Transverse colon (tissue), 4 donors: ENCODE measurements at regions not wholly inside any gene's neighbourhood (a gene's known extent, or its start where the extent isn't known, plus 50 kb on each side); places are given as distances from the start of the nearest gene placed in this dataset.

Source experiments
- DNase-seq: peaks from one replicate; pipeline ENCODE4 v3.0.0-alpha.2; 2019
- H3K27ac ChIP-seq, 4 donors: fragments of 200-600 bp; sonication (generic); 2 replicates each; pipeline ENCODE4 v1.5.1; 2016 to 2018; ENCODE audit warnings: inconsistent platforms in 4 of 4
- H3K27me3 ChIP-seq: fragments of 200-600 bp; sonication (generic); 2 replicates; pipeline ENCODE4 v1.5.1; 2017; ENCODE audit warnings: inconsistent platforms
- H3K36me3 ChIP-seq, 4 donors: fragments of 200-600 bp; sonication (generic); 2 replicates each; pipeline ENCODE4 v1.5.1; 2017 to 2019; ENCODE audit warnings: inconsistent platforms in 4 of 4
- H3K4me1 ChIP-seq, 4 donors: fragments of 200-600 bp; sonication (generic); 2 replicates each; pipeline ENCODE4 v1.5.1; 2017 to 2020; ENCODE audit warnings: inconsistent platforms in 4 of 4
- H3K4me3 ChIP-seq, 4 donors: fragments of 200-600 bp; sonication (generic); 1 replicate in 1 of 4; 2 replicates in 3 of 4; pipeline versions ENCODE4 v1.5.1 to v1.6.1; 2017 to 2019; ENCODE audit warnings: inconsistent platforms in 4 of 4
- H3K9me3 ChIP-seq, 2 donors: fragments of 200-600 bp; sonication (generic); 2 replicates each; pipeline ENCODE4 v1.5.1; 2017 to 2019; ENCODE audit warnings: inconsistent platforms in 2 of 2
- CTCF ChIP-seq, 5 experiments: fragments of 200-600 bp in 3 of 5; fragments of 450-650 bp in 2 of 5; sonication (generic) in 3 of 5; IDR thresholded peaks; 1 replicate in 2 of 5; 2 replicates in 3 of 5; pipeline ENCODE4 v1.5.1; 2016 to 2017; ENCODE audit warnings: antibody characterized with exemption in 5 of 5, inconsistent platforms in 3 of 5, mild to moderate bottlenecking in 2 of 5, moderate library complexity in 1 of 5
- EP300 ChIP-seq: sonication (generic); formaldehyde crosslinking; IDR thresholded peaks from one replicate; pipeline ENCODE4 v1.6.1; 2017; ENCODE audit warnings: antibody characterized with exemption, low read depth
- POLR2A ChIP-seq: fragments of 450-650 bp; IDR thresholded peaks from one replicate; pipeline ENCODE4 v1.6.1; 2016; ENCODE audit warnings: antibody characterized with exemption, mild to moderate bottlenecking, moderate library complexity
- POLR2AphosphoS5 ChIP-seq, 3 donors: sonication (generic); formaldehyde crosslinking; IDR thresholded peaks; one replicate each; pipeline ENCODE4 v1.6.1; 2016; ENCODE audit warnings: antibody characterized with exemption in 3 of 3
- WGBS, 2 donors: methylation state at CpG; one replicate each; pipeline ENCODE4 v1.1.5; 2018; ENCODE audit warnings: low coverage in 1 of 2; 5-methylcytosine and 5-hydroxymethylcytosine counted together
- in situ Hi-C, 4 donors: fragments of 200-750 bp; cut with MboI; loops; one replicate each; pipeline versions ENCODE4 v1.15.0 to v1.15.1; 2017; ENCODE audit warnings: low sequenced_read_pairs in 3 of 4, low pct_ligation_motif_present in 1 of 4, low pct_unique_long_range_greater_than_20kb in 1 of 4
- intact Hi-C: fragments of 100-400 bp; cut with DNase I; formaldehyde crosslinking; loops from one replicate; pipeline ENCODE4 v1.15.1; 2023; ENCODE audit warnings: low total_unique reads

DNA sequence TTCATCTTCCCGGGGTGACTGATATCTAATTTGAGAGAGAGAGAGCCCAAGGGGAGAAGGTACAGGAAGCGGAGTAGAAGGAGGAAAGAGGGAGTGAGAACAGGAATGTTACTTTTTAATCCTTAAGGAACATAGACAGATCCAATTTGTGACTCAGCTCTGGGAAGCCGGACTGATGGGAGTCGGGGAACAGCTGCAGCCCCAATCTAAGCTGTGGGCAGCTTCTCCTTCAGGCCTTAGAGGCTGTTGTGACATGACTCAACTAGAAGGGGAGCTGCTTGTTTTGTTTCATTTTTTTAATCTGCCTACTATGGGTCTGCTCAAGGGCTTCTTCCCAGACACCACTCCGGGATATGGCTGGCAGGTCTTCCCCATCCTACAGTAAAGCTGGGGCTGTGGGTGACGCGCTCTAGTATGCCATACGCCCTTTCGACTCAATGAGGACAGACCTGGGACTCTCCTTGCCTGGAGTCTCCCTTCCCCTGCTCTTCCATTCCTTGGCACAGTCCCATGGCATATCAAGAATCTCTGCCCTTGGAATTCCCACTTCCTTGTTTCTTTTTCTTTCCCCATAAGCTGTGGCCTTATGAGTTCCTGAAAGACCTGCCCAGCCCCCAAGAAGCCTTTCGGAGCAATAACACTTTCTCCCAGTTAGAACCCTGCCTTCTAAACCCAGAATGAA, 103.3 kb upstream of the AKIP1 start:
- DNase-seq = peak; percentile 61
- Histone ChIP-seq H3K4me3 (peak overlapping the region; percentile 5 to 58 (median 50)), H3K27ac (peak overlapping the region; percentile 89 to 91 (median 90)), H3K4me1 (peaks cover 5 to 61% (median 43%) of the 10 kb centered on the region in 4 donors), H3K36me3 (no peaks in the 10 kb centered on the region), H3K27me3 (no peaks in the 10 kb centered on the region), H3K9me3 (no peaks in the 10 kb centered on the region)
- TF ChIP-seq EP300 = no peak
- peak in 2 of 3 donors; percentile 29 to 31 for TF ChIP-seq POLR2AphosphoS5 (IDR thresholded peaks at IDR 0.05)
- peak; percentile 38 for TF ChIP-seq POLR2A
- no peak for TF ChIP-seq CTCF (IDR thresholded peaks at IDR 0.05)
- intact Hi-C loops = no loop called here
- in situ Hi-C loops = no loop called here
- WGBS, 2 donors = 41 to 48% methylated on average over 10 of the region's 10 CpGs

DNA sequence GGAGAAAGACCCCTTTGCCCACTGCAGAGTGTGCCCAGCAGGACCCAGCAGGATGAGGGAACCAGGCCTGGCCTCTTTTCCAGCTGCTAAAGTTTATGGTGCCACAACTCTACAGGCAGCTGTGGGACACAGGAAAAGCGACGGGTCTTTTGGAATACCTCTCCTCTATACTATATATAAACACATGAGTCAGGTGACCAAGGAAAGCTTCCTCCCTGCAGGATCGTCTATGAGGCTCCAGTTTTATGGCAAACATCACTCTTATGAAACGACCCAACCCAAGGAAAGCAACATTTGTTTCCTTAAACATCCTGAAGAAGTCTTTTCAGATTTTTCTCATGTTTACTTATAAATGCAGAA, 102.8 kb upstream of the AKIP1 start:
- Histone ChIP-seq H3K27me3 (no peaks in the 10 kb centered on the region), H3K36me3 (no peaks in the 10 kb centered on the region), H3K27ac (peak overlapping the region; percentile 89 to 91 (median 90)), H3K4me1 (peaks cover 6 to 66% (median 45%) of the 10 kb centered on the region in 4 donors), H3K4me3 (peak overlapping the region; percentile 5 to 58 (median 50)), H3K9me3 (no peaks in the 10 kb centered on the region)
- in situ Hi-C loops = no loop called here
- no peak for DNase-seq
- TF ChIP-seq CTCF (IDR thresholded peaks at IDR 0.05) = no peak
- WGBS, 2 donors = 8 to 10% methylated on average over 2 to 4 of the region's 4 CpGs
- intact Hi-C loops = no loop called here

- no peaks in the 10 kb centered on the region for H3K9me3 ChIP-seq
- H3K27me3 ChIP-seq = no peaks in the 10 kb centered on the region
- 13 to 32% methylated on average over 3 to 7 of the region's 7 CpGs for WGBS, 2 donors
- TF ChIP-seq POLR2AphosphoS5 (IDR thresholded peaks at IDR 0.05) (no peak), EP300 (no peak), CTCF (IDR thresholded peaks at IDR 0.05) (no peak), POLR2A (no peak)
- peak overlapping the region; percentile 5 to 58 (median 50) for H3K4me3 ChIP-seq
- intact Hi-C loops (no loop called here), in situ Hi-C loops (no loop called here)
- peak overlapping the region; percentile 89 to 91 (median 90) for H3K27ac ChIP-seq
- peaks cover 15 to 78% (median 53%) of the 10 kb centered on the region in 4 donors for H3K4me1 ChIP-seq
- H3K36me3 ChIP-seq = no peaks in the 10 kb centered on the region
- no peak for DNase-seq
These were observed 101.6 kb upstream of the AKIP1 start for GRCh38 chr11:8809241-8809938.

GRCh38 chr11:8809939-8810539, 101.0 kb upstream of the AKIP1 start:
- DNase-seq = no peak
- intact Hi-C loops (loop anchor here (5.0 kb wide), 1 partner anchor 103 kb away; no protein-coding TSS in a partner anchor), in situ Hi-C loops (loop anchor here in 2 of 4 donors (10.0 kb wide), 1 partner anchor 125 kb away; the partner anchor contains the start of genes RPL27A (in 2 of the 2) and TRIM66 (in 2 of the 2))
- Histone ChIP-seq H3K36me3 (no peaks in the 10 kb centered on the region), H3K27ac (peak overlapping the region; percentile 89 to 91 (median 90)), H3K4me1 (peaks cover 15 to 78% (median 52%) of the 10 kb centered on the region in 4 donors), H3K9me3 (no peaks in the 10 kb centered on the region), H3K4me3 (peak overlapping the region; percentile 46 to 58 (median 50)), H3K27me3 (no peaks in the 10 kb centered on the region)
- TF ChIP-seq POLR2AphosphoS5 (IDR thresholded peaks at IDR 0.05) = no peak
- no peak for TF ChIP-seq EP300
- TF ChIP-seq POLR2A = no peak
- TF ChIP-seq CTCF (IDR thresholded peaks at IDR 0.05) = no peak
- 12 to 27% methylated on average over 3 to 8 of the region's 8 CpGs for WGBS, 2 donors
